H1 (cell line): ENCODE measurements at regions not wholly inside any gene's neighbourhood (a gene's known extent, or its start where the extent isn't known, plus 50 kb on each side); places are given as distances from the start of the nearest gene placed in this dataset.

Experiments used
- MAFK ChIP-seq: IDR thresholded peaks from 2 replicates; pipeline ENCODE4 v1.6.1; 2012; ENCODE audit warnings: low read depth, mild to moderate bottlenecking, improper control_type of control experiment, low read length
- SRF ChIP-seq: IDR thresholded peaks from 2 replicates; pipeline ENCODE4 v1.6.1; 2011; ENCODE audit warnings: mild to moderate bottlenecking, low read depth, low read length, moderate library complexity

DNA sequence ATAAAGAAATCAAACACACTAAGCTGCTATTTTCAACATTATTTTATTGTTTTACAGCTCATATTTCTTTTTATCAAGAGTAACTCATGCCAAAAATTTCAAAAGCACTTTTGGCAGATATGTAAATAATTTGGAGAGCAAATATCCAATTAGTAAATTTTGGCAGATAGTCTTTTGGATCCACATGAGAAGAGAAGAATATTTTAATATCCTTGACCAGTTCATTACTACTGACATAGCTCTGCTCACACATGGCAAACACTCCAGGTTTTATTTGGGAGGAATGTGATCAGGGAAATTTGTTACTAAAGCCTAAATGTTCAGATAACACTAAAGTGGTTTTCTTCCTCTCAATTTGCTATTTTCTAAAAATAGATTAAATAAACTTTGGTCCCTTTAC lies 1054.3 kb downstream of the FAT4 start (continued):
- TF ChIP-seq SRF: no peak
- no peak for TF ChIP-seq MAFK
